Thymus (tissue), 11 donors: ENCODE measurements at regions not wholly inside any gene's neighbourhood (a gene's known extent, or its start where the extent isn't known, plus 50 kb on each side); places are given as distances from the start of the nearest gene placed in this dataset.
"Not testable (repeated sequence)": the region's sequence is repeated elsewhere in the genome, so short reads cannot be mapped to it uniquely, and the experiment has no call there.

Source experiments
- DNase-seq, 9 donors: peaks; one replicate each; pipeline ENCODE4 v3.0.0-alpha.2; 2013; ENCODE audit warnings: low spot score in 9 of 9, low read depth in 6 of 9, missing footprints in 1 of 9
- H3K27ac ChIP-seq, 2 donors: one replicate each; pipeline ENCODE4 v1.5.1; 2013; ENCODE audit warnings: control low read depth in 1 of 2, low read depth in 1 of 2, low read length in 1 of 2, mild to moderate bottlenecking in 1 of 2, moderate library complexity in 1 of 2
- H3K27me3 ChIP-seq, 2 donors: one replicate each; pipeline ENCODE4 v1.5.1; 2013; ENCODE audit warnings: low read length in 1 of 2; ENCODE audit not compliant: control insufficient read depth in 2 of 2, insufficient read depth in 1 of 2
- H3K36me3 ChIP-seq, 2 donors: one replicate each; pipeline ENCODE4 v1.5.1; 2013; ENCODE audit warnings: low read length in 1 of 2, mild to moderate bottlenecking in 1 of 2, moderate library complexity in 1 of 2; ENCODE audit not compliant: control insufficient read depth in 2 of 2, insufficient read depth in 2 of 2
- H3K4me1 ChIP-seq, 2 donors: one replicate each; pipeline ENCODE4 v1.5.1; 2013; ENCODE audit warnings: low read length in 2 of 2; ENCODE audit not compliant: control insufficient read depth in 2 of 2, insufficient read depth in 2 of 2
- H3K4me3 ChIP-seq, 2 donors: one replicate each; pipeline ENCODE4 v1.5.1; 2013; ENCODE audit warnings: low read length in 2 of 2, control low read depth in 1 of 2, mild to moderate bottlenecking in 1 of 2
- H3K9me3 ChIP-seq, 2 donors: one replicate each; pipeline ENCODE4 v1.5.1; 2013; ENCODE audit warnings: low read length in 1 of 2, mild to moderate bottlenecking in 1 of 2; ENCODE audit not compliant: control insufficient read depth in 2 of 2, insufficient read depth in 1 of 2
- WGBS: extraction: QIAGEN DNeasy Blood & Tissue Kit; methylation state at CpG from one replicate; pipeline ENCODE4 v1.1.7; 2013; 5-methylcytosine and 5-hydroxymethylcytosine counted together
- donor health status: healthy.

GRCh38 chr9:99479929-99480328 lies 257.8 kb downstream of the SEC61B start:
- H3K27ac ChIP-seq = no peak overlapping the region
- H3K9me3 ChIP-seq = no peaks in the 10 kb centered on the region
- no peak for DNase-seq
- no peaks in the 10 kb centered on the region for H3K4me1 ChIP-seq
- no peaks in the 10 kb centered on the region for H3K27me3 ChIP-seq
- no peaks in the 10 kb centered on the region for H3K36me3 ChIP-seq
- WGBS = 97% methylated on average over 3 of the region's 3 CpGs
- no peak overlapping the region for H3K4me3 ChIP-seq

- WGBS = 94% methylated on average over 2 of the region's 2 CpGs
- peaks cover 0 to 5% of the 10 kb centered on the region in 2 donors for H3K4me1 ChIP-seq
- no peak overlapping the region for H3K4me3 ChIP-seq
- no peak for DNase-seq
- H3K36me3 ChIP-seq = no peaks in the 10 kb centered on the region
- no peaks in the 10 kb centered on the region for H3K27me3 ChIP-seq
- no peaks in the 10 kb centered on the region for H3K9me3 ChIP-seq
- H3K27ac ChIP-seq = no peak overlapping the region
These were observed 263.4 kb downstream of the SEC61B start for GRCh38 chr9:99485459-99485858.

- no peak for DNase-seq
- Histone ChIP-seq H3K4me1 (peaks cover 6 to 12% of the 10 kb centered on the region in 2 donors), H3K27ac (no peak overlapping the region), H3K27me3 (no peaks in the 10 kb centered on the region), H3K9me3 (no peaks in the 10 kb centered on the region), H3K4me3 (no peak overlapping the region), H3K36me3 (no peaks in the 10 kb centered on the region)
These were observed 264.6 kb downstream of the SEC61B start for GRCh38 chr9:99486684-99487083.

DNA sequence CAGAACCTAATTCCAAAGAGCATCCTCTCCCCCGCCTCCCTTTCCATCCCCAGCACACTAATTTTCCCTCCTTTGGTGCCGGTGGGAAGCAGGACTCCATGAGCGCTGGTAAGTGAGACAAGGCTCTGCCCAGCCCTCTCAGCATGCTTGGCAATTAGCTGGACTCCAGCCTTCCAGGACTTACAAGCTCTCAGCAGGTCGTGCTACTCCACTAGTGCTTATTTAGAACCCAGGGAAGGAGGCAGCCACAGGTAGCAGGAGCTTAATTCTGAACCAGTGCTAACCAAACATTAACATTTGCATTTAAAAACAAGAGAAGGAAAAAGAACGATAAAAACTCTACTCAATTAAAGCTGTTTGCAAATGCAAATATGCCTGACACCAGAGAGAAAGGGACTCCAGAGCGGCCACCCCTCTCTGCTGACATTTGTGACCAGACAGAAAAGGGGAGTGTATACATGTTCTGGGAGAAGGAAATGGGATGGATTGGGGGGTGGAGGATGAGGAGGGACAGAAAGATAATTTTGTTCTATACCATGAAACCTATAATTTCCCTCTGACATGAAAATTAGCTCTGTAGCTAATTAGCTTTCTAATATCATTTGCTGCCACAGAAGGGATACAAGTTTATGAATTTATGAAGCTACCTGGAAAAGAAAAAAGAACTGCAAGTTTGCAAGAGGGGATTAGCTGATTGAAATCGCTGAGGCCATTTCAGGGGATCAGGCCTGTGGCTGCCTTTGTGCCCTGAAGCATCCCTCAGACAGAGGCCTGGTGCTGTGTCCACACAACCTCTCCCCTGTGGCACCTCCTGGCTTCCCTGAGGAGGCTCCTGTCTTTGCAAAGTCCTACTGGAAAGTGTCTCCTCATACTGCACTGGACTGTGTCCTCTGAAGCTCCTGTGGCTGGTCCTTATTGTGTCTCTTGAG lies 266.3 kb downstream of the SEC61B start:
- DNase-seq = no peak
- no peak overlapping the region for H3K27ac ChIP-seq
- no peaks in the 10 kb centered on the region for H3K9me3 ChIP-seq
- peaks cover 11 to 22% of the 10 kb centered on the region in 2 donors for H3K4me1 ChIP-seq
- no peaks in the 10 kb centered on the region for H3K36me3 ChIP-seq
- no peak overlapping the region for H3K4me3 ChIP-seq
- WGBS = 96% methylated on average over 7 of the region's 7 CpGs
- no peaks in the 10 kb centered on the region for H3K27me3 ChIP-seq

DNA sequence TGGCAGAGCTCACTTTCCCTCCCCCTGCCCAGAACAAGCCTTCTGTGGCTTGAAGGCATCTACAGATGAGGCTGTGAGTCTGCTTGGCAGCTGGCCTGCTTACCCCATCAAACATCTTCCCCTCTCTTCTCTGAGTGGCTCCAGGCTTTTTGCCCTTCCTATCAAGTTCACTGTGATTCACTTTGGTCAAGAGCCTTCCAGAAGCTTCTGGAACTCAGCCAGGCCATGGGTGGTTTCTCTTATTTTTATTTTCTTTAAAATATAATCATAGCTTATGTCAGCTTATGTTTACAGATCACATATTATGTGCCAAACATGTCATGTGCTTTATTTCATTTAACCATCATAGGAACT lies 267.0 kb downstream of the SEC61B start:
- Histone ChIP-seq H3K9me3 (no peaks in the 10 kb centered on the region), H3K27me3 (no peaks in the 10 kb centered on the region), H3K27ac (no peak overlapping the region), H3K36me3 (no peaks in the 10 kb centered on the region), H3K4me3 (no peak overlapping the region), H3K4me1 (peaks cover 11 to 22% of the 10 kb centered on the region in 2 donors)
- DNase-seq = peak in 1 of 9 donors; percentile 11

DNA sequence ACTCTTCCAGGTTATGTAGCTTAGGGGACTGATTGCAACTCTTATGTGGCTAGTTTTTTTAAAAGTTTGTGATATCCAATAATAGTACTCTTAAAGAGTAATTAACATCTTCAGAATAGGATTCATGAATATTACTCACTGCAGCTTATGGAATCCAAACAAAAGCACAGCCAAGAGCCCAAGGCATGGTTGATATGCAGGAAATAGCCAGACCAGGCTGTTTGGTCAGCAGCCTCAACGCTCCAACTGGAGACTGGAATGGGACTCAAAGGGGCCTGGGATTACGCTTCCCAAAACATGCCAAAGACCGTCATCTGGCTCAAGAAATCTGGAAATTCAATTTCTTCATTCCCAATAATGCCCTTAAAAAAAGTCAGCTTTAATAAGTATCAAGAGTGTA lies 268.6 kb downstream of the SEC61B start:
- Histone ChIP-seq H3K4me3 (no peak overlapping the region), H3K27ac (no peak overlapping the region), H3K27me3 (no peaks in the 10 kb centered on the region), H3K4me1 (peaks cover 11 to 22% of the 10 kb centered on the region in 2 donors), H3K9me3 (no peaks in the 10 kb centered on the region), H3K36me3 (no peaks in the 10 kb centered on the region)
- no peak for DNase-seq
- WGBS = 66% methylated on average over 3 of the region's 3 CpGs

DNA sequence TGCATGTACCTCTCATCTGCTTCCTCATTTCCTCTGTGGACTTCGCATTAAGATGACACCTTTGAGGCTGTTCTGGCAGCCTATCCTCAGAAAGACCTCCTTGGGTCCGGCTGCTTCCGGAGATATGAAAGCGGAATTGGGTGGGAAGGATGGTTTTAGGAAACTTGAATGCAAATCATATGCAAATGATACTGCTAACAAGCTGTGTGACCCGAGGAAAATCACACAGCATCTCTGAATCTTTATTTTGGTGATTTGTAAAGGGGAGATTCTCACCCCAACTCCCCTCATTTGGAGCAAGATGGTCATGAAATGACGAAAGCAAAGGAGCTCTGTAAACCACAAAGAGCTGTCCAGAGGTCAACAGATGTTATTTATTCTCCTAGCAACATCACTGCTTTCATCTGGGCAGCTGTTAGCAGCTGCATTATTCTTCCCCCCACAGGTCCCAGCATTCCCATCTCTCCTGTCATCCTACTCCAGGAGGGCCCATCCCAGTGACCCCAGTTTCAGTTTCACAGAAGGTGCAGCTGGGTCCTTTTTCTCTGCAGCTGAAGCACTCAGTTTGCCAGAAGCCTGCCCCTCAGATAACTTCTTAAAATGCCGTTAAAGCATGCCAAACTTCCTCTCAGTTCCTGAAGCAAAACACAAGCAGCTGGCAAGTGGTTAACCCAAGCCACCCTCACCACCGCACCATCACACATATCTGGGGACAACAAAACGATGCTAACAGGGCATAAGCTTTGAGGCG lies 269.5 kb downstream of the SEC61B start:
- no peaks in the 10 kb centered on the region for H3K9me3 ChIP-seq
- no peaks in the 10 kb centered on the region for H3K27me3 ChIP-seq
- 49% methylated on average over 10 of the region's 10 CpGs for WGBS
- H3K4me3 ChIP-seq = no peak overlapping the region
- H3K36me3 ChIP-seq = no peaks in the 10 kb centered on the region
- DNase-seq = peak in 8 of 9 donors; percentile 3 to 68 (median 24)
- H3K27ac ChIP-seq = peak overlapping the region in 1 of 2 donors; percentile 53
- peaks cover 11 to 22% of the 10 kb centered on the region in 2 donors for H3K4me1 ChIP-seq

DNA sequence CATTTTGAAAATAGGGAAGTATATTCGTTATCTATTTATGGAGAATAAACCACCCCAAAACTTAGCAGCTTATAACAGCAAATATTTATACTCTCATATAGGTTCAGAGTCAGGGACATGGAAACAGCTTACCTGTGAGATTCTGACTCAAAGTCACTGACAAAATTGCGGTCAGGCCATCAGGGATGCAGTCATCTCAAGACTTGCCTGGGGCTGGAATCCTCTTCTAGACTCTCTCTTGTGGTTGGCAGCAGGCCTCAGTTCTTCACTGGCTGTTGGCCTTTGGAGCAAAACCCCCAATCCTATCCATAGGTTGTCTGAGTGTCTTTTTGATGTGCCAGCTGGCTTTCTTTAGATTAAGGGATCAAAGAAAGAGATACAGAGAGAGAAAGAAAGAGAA lies 275.6 kb downstream of the SEC61B start:
- 94% methylated on average over 2 of the region's 2 CpGs for WGBS
- Histone ChIP-seq H3K9me3 (peaks cover 0 to 3% of the 10 kb centered on the region in 2 donors), H3K4me3 (no peak overlapping the region), H3K4me1 (peaks cover 1 to 2% of the 10 kb centered on the region in 2 donors), H3K27me3 (no peaks in the 10 kb centered on the region), H3K36me3 (no peaks in the 10 kb centered on the region), H3K27ac (no peak overlapping the region)
- no peak for DNase-seq

DNA sequence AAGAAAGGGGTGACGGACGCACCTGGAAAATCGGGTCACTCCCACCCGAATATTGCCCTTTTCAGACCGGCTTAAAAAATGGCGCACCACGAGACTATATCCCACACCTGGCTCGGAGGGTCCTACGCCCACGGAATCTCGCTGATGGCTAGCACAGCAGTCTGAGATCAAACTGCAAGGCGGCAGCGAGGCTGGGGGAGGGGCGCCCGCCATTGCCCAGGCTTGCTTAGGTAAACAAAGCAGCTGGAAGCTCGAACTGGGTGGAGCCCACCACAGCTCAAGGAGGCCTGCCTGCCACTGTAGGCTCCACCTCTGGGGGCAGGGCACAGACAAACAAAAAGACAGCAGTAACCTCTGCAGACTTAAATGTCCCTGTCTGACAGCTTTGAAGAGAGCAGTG lies 276.9 kb downstream of the SEC61B start:
- 87% methylated on average over 14 of the region's 16 CpGs for WGBS
- not testable (repeated sequence) for H3K36me3 ChIP-seq, H3K27ac ChIP-seq, H3K4me3 ChIP-seq, H3K27me3 ChIP-seq, H3K4me1 ChIP-seq, H3K9me3 ChIP-seq, DNase-seq
